Astrocyte of the hippocampus (primary cell): ENCODE measurements at regions not wholly inside any gene's neighbourhood (a gene's known extent, or its start where the extent isn't known, plus 50 kb on each side); places are given as distances from the start of the nearest gene placed in this dataset.
"Not testable (repeated sequence)": the region's sequence is repeated elsewhere in the genome, so short reads cannot be mapped to it uniquely, and the experiment has no call there.

ENCODE experiments used
- DNase-seq: peaks from one replicate; pipeline ENCODE4 v3.0.0; 2011; ENCODE audit warnings: low read depth, low spot score

DNA sequence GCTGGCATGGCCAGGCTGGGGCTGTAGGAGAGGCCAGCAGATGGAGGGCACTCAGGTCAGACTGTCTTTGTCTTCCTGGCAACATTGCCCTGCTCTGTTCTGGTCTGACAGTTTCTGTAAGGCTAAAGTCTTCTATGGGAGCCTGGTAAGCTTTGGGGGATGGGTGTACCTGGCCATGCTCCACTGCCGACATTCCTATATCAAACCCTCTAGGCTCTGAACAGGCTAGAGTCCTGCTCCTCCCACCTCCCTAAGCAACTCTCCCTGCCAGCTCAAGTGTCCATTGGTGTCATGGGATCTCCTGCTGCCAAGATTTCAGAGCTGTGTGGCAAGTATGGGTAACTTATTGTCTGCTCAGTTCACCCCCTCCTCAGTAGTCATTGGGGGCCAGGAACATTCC, 163.5 kb upstream of the UGT8 start:
- DNase-seq: no peak

GRCh38 chr4:114442856-114443255, 155.8 kb upstream of the UGT8 start:
- DNase-seq: no peak

- DNase-seq: no peak
Observed at GRCh38 chr4:114444211-114444610, 154.4 kb upstream of the UGT8 start.

DNA sequence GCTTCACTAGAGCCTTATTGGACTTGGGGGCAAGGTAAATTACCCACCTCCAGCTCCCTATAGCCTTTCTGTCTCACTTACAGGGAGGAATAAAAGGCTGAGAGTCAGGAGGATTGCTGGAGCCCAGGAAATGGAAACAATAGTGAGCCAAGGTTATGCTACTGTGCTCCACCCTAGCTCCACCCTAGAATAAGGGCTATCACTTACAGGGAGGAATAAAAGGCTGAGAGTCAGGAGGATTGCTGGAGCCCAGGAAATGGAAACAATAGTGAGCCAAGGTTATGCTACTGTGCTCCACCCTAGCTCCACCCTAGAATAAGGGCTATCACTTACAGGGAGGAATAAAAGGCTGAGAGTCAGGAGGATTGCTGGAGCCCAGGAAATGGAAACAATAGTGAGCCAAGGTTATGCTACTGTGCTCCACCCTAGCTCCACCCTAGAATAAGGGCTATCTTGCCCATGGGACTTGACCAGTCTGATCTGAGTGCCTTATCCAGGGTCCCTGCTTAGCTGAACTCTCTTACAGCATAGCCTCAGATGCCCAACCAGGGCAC, 150.6 kb upstream of the UGT8 start:
- DNase-seq: not testable (repeated sequence)

GRCh38 chr4:114458728-114459127, 139.9 kb upstream of the UGT8 start:
- DNase-seq: no peak

GRCh38 chr4:114464726-114465272, 133.8 kb upstream of the UGT8 start:
- DNase-seq: peak; percentile 29

DNA sequence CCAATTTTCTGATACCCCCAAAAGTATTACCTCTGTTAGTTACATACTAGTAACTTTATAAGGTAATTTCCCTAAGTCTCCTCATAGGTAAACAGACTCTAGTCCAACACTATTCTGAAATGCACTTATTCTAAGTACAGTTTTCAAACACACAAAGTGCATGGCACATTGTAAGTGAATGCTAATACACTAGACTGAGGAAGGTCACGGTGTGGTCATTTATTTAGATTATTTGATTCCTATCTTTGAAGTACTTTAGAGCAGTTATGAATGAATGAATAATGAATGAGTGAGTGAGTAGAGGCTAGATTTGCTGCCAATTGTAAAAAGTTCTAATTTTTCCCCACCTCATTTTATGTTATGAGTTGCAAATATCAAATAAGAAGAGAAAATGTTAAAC, 132.8 kb upstream of the UGT8 start:
- no peak for DNase-seq

GRCh38 chr4:114466299-114466698, 132.3 kb upstream of the UGT8 start:
- DNase-seq: no peak

DNA sequence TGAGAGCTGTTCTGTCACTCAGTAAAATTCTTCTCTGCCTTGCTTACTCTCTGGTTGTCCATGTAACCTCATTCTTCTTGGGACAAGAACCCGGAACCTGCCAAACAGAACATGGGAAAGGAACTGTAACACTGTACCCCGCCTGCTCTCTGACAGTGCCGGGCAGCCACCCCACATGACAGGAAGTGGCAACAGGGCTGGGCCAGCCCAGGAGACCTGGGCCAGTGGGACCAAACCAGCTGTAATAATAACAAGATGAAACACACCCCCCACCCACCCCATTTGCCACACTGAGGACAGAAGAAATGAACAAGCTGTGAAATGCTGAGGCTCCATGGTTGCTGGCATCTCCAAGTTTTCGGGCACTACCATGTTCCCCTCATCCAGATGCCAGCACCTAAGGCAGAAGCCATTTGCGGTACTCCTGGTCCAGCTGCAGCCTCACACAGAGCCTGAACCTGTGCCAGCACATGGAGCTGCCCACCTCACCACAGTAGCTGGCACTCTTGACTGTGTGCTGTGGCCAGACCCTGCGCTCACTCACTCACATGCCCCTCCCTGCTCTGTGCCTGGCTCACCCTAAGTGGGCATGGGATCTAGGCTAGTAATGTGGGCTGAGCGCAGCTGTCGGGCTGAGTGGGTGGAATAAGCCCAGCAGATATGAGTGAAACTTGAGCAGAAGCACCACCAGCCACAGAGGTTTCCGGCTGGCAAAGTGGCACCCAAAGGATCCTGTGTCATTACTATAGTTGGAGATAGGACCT, 126.2 kb upstream of the UGT8 start:
- no peak for DNase-seq

GRCh38 chr4:114474188-114474800, 124.3 kb upstream of the UGT8 start:
- peak; percentile 67 for DNase-seq

DNA sequence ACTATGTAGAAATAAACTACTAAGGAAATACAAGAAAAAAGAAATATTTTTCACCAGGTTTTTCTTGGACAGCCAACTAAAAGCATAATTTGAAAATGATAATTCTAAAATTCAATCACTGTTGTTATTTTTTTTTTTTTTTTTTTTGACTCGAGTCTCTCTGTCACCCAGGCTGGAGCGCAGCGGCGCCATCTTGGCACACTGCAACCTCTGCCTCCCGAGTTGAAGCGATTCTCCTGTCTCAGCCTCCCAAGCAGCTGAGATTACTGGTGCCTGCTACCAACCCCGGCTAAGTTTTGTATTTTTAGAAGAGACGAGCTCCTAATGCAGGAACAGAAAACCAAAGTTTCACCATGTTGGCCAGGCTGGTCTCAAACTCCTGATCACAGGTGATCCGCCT, 122.3 kb upstream of the UGT8 start:
- no peak for DNase-seq

GRCh38 chr4:114479595-114479994, 119.0 kb upstream of the UGT8 start:
- no peak for DNase-seq

DNA sequence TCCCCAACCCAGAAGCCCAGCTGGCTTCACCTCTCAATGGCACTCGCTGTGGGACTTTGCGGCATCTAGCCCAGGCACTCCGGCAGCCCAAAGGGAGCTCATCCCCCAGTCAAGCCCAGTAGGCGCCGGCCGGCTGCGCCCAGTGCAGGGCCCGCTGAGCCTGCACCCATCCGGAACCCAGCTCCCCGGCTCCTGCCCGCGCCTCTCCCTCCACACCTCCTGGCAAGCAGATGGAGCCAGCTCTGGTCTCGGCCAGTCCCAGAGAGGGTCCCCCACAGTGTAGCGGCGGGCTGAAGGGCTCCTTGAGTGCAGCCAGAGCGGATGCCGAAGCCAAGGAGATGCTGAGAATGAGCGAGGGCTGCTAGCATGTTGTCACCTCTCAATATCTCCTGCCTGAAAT, 116.8 kb upstream of the UGT8 start:
- DNase-seq: no peak

GRCh38 chr4:114487101-114487500, 111.5 kb upstream of the UGT8 start:
- DNase-seq: no peak

GRCh38 chr4:114488301-114488982, 110.2 kb upstream of the UGT8 start:
- peak; percentile 34 for DNase-seq

DNA sequence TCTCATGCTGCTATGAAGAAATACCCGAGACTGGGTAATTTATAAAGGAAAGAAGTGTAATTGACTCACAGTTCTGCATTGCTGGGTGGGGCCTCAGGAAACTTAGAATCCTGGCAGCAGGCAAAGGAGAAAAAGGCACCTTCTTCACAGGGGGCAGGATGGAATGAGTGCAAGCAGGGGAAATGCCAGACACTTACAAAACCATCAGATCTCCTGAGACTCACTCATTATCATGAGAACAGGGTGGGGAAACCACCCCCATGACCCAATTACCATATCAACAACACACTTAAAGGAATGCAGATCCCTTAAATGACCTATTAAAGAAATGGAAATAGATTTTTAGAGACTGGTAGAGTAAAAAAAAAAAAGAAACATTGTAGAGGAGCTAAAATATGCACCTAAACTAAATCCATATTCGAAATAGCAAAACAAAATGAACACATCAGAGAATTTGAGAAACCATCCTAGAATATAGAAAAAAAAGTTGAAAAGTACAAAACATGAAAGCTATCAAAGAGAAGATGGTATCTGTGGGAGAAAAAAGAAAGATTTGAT, 104.3 kb upstream of the UGT8 start:
- no peak for DNase-seq

GRCh38 chr4:114495471-114495928, 103.1 kb upstream of the UGT8 start:
- peak; percentile 63 for DNase-seq

- no peak for DNase-seq
Observed at GRCh38 chr4:114497116-114497515, 101.5 kb upstream of the UGT8 start.

- DNase-seq: no peak
Observed at GRCh38 chr4:114509340-114509739, 89.3 kb upstream of the UGT8 start.

DNA sequence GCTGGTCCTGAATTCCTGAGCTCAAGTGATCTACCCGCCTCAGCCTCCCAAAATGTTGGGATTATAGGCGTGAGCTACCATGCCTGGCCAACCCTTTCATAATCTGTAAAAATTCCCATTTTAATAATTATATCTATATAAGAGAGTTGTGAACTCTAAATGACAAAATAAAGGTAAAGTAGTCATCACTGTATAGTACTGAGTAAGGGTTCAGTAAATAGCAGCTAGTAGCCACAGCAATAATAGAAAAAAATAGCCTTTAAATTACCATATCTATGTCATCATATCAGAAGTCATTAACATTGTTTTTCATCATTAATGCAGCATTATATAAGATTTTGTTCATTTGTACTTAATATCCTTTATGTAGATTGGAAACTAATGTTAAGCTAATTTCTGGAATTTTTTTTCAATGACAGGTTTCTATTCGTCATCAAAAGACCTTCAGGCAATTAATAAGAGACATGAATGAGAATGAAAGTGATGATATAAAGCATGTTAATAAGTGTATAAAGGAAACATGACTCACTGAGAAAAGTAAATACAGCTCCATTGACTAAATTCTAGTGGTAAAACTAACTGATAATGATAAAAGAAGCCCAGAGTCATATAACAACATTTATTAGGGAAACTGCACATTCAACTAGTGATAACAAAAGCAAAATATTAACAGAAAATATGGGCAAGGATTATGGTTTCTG, 85.9 kb upstream of the UGT8 start:
- no peak for DNase-seq

- peak; percentile 4 for DNase-seq
Observed at GRCh38 chr4:114519368-114519767, 79.2 kb upstream of the UGT8 start.
